Mesenchymal stem cell (in vitro differentiated cells and primary cell): ENCODE measurements at regions not wholly inside any gene's neighbourhood (a gene's known extent, or its start where the extent isn't known, plus 50 kb on each side); places are given as distances from the start of the nearest gene placed in this dataset.

ENCODE experiments used
- DNase-seq: peaks from one replicate; pipeline ENCODE4 v3.0.0-alpha.2; 2013
- H2AFZ ChIP-seq: one replicate; pipeline ENCODE4 v1.6.1; 2013; ENCODE audit warnings: low read depth, mild to moderate bottlenecking, control low read depth, inconsistent platforms, low read length, moderate library complexity
- H2AK5ac ChIP-seq: 2 replicates; pipeline ENCODE4 v1.6.1; 2013; ENCODE audit warnings: low read length, moderate library complexity, mild to moderate bottlenecking, inconsistent platforms; ENCODE audit not compliant: severe bottlenecking
- H2BK120ac ChIP-seq: one replicate; pipeline ENCODE4 v1.6.1; 2013; ENCODE audit warnings: low read depth, mild to moderate bottlenecking, inconsistent platforms, low read length, moderate library complexity
- H2BK12ac ChIP-seq, 2 experiments: one replicate each; pipeline ENCODE4 v1.6.1; 2013; ENCODE audit warnings: inconsistent platforms in 2 of 2, low read length in 2 of 2, mild to moderate bottlenecking in 2 of 2, moderate library complexity in 2 of 2, control low read depth in 1 of 2
- H2BK15ac ChIP-seq: one replicate; pipeline ENCODE4 v1.6.1; 2013; ENCODE audit warnings: mild to moderate bottlenecking, low read depth, inconsistent platforms; ENCODE audit not compliant: poor library complexity, severe bottlenecking
- H2BK5ac ChIP-seq: 2 replicates; pipeline ENCODE4 v1.6.1; 2013; ENCODE audit warnings: low read depth, mild to moderate bottlenecking, low read length, control low read depth, inconsistent platforms; ENCODE audit not compliant: poor library complexity, severe bottlenecking
- H3K14ac ChIP-seq, 2 experiments: one replicate each; pipeline ENCODE4 v1.6.1; 2013; ENCODE audit warnings: inconsistent platforms in 2 of 2, low read length in 2 of 2, control low read depth in 1 of 2, mild to moderate bottlenecking in 1 of 2, moderate library complexity in 1 of 2
- H3K18ac ChIP-seq, 2 experiments: one replicate each; pipeline ENCODE4 v1.6.1; 2013; ENCODE audit warnings: inconsistent platforms in 2 of 2, low read length in 2 of 2, control low read depth in 1 of 2, low read depth in 1 of 2, mild to moderate bottlenecking in 1 of 2
- H3K23ac ChIP-seq, 2 experiments: one replicate each; pipeline ENCODE4 v1.6.1; 2013; ENCODE audit warnings: inconsistent platforms in 2 of 2, low read length in 2 of 2, mild to moderate bottlenecking in 2 of 2, moderate library complexity in 2 of 2, control low read depth in 1 of 2
- H3K27ac ChIP-seq: 2 replicates; pipeline ENCODE4 v1.5.1; 2013; ENCODE audit warnings: mild to moderate bottlenecking, moderate library complexity, low read length, control low read depth, inconsistent platforms; ENCODE audit not compliant: poor library complexity, severe bottlenecking
- H3K27me3 ChIP-seq, 2 experiments: 2 replicates each; pipeline versions ENCODE4 v1.6.1 to v1.7.0; 2013; ENCODE audit warnings: low read length in 2 of 2, mild to moderate bottlenecking in 2 of 2, moderate library complexity in 2 of 2, control low read depth in 1 of 2, inconsistent platforms in 1 of 2; ENCODE audit not compliant: control insufficient read depth in 1 of 2, insufficient read depth in 1 of 2
- H3K36me3 ChIP-seq, 2 experiments: 2 replicates each; pipeline versions ENCODE4 v1.6.1 to v1.7.0; 2013; ENCODE audit warnings: low read length in 2 of 2, control low read depth in 1 of 2, inconsistent platforms in 1 of 2, low read depth in 1 of 2, mild to moderate bottlenecking in 1 of 2; ENCODE audit not compliant: insufficient read depth in 2 of 2, control insufficient read depth in 1 of 2
- H3K4ac ChIP-seq, 2 experiments: one replicate each; pipeline ENCODE4 v1.6.1; 2013; ENCODE audit warnings: inconsistent platforms in 2 of 2, low read length in 2 of 2, mild to moderate bottlenecking in 2 of 2, moderate library complexity in 2 of 2, control low read depth in 1 of 2, low read depth in 1 of 2
- H3K4me1 ChIP-seq: 2 replicates; pipeline ENCODE4 v1.6.1; 2013; ENCODE audit warnings: low read depth, low read length, control low read depth; ENCODE audit not compliant: control insufficient read depth, insufficient read depth
- H3K4me2 ChIP-seq: 2 replicates; pipeline ENCODE4 v1.6.1; 2013; ENCODE audit warnings: low read length, mild to moderate bottlenecking, inconsistent platforms; ENCODE audit not compliant: poor library complexity, severe bottlenecking
- H3K4me3 ChIP-seq, 2 experiments: 2 replicates each; pipeline versions ENCODE4 v1.5.1 to v1.7.0; 2013; ENCODE audit warnings: low read length in 2 of 2, mild to moderate bottlenecking in 2 of 2, control low read depth in 1 of 2, low read depth in 1 of 2; ENCODE audit not compliant: insufficient read depth in 1 of 2
- H3K79me1 ChIP-seq: replicated peaks from 2 replicates; pipeline ENCODE4 v1.6.1; 2013; ENCODE audit warnings: mild to moderate bottlenecking, control low read depth, low read length, inconsistent platforms; ENCODE audit not compliant: poor library complexity, severe bottlenecking
- H3K9ac ChIP-seq: 2 replicates; pipeline ENCODE4 v1.7.0; 2013; ENCODE audit warnings: mild to moderate bottlenecking, low read length, moderate library complexity
- H3K9me3 ChIP-seq: 2 replicates; pipeline ENCODE4 v1.7.0; 2013; ENCODE audit warnings: mild to moderate bottlenecking, low read length; ENCODE audit not compliant: control insufficient read depth
- H4K8ac ChIP-seq: one replicate; pipeline ENCODE4 v1.6.1; 2013; ENCODE audit warnings: inconsistent platforms, mild to moderate bottlenecking, low read length, moderate library complexity
- H4K91ac ChIP-seq: one replicate; pipeline ENCODE4 v1.6.1; 2013; ENCODE audit warnings: mild to moderate bottlenecking, low read length, inconsistent platforms
- WGBS: methylation state at CpG from one replicate; pipeline ENCODE4 v1.1.7; 2013; ENCODE audit warnings: mixed read lengths; 5-methylcytosine and 5-hydroxymethylcytosine counted together

DNA sequence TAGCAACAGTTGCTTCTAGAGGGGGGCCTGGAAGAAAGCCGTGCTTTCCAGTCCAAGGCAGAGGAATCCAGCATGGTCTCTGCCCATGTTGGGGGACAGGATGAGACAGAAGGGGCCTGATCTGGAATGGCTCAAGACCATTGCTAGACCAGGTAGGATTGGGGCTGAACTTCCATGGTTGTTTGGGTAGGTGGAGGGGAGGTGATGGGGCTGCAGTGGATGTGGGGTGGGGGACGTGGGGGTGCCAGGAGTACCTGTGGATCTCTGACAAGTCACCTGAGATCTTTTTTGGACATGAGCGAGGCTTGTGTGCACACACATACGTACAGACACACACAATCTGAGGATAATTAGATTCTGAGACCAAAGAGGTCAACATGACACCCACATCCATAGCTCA, 228.7 kb upstream of the SKOR2 start:
- Histone ChIP-seq H2BK120ac (no peak overlapping the region), H2BK12ac (no peak overlapping the region), H2AFZ (no peak overlapping the region), H3K18ac (no peak overlapping the region), H3K9me3 (no peaks in the 10 kb centered on the region), H3K36me3 (no peaks in the 10 kb centered on the region), H3K4me2 (no peak overlapping the region), H3K9ac (no peak overlapping the region), H3K14ac (no peak overlapping the region), H3K4me1 (no peaks in the 10 kb centered on the region), H4K91ac (no peak overlapping the region), H2AK5ac (no peak overlapping the region), H4K8ac (no peak overlapping the region), H3K79me1 (no peaks in the 10 kb centered on the region), H2BK15ac (no peak overlapping the region), H3K4ac (no peak overlapping the region), H3K27ac (no peak overlapping the region), H3K4me3 (no peak overlapping the region), H3K27me3 (peaks cover 0 to 24% of the 10 kb centered on the region in 2 experiments), H3K23ac (no peak overlapping the region), H2BK5ac (no peak overlapping the region)
- no peak for DNase-seq
- 85% methylated on average over 2 of the region's 4 CpGs for WGBS

DNA sequence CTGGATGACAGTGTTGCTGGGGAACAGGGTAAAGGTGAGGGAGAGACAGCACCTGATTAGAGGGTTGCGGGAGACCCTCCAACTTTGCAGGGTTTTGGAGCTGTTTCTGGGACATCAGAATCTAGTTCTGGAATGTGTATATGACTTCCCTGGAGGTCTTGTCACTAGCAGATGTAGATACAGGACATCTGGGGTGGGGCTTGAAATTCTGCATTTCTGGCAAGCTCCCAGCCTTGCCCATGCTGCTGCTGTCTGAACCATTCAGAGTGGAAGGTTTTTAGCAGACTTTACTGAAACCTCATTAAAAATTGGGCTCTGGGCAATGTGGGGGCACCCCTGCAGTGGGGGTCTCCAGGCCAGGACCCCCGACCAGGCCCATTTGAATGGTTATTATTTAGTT, 220.3 kb upstream of the SKOR2 start:
- H2BK5ac ChIP-seq: no peak overlapping the region
- no peak overlapping the region for H2AFZ ChIP-seq
- H3K14ac ChIP-seq: no peak overlapping the region
- no peak overlapping the region for H3K9ac ChIP-seq
- H2BK12ac ChIP-seq: no peak overlapping the region
- no peak overlapping the region for H2BK15ac ChIP-seq
- no peak overlapping the region for H3K23ac ChIP-seq
- WGBS: 69% methylated on average over 2 of the region's 2 CpGs
- H3K9me3 ChIP-seq: no peaks in the 10 kb centered on the region
- H3K4me2 ChIP-seq: no peak overlapping the region
- no peaks in the 10 kb centered on the region for H3K79me1 ChIP-seq
- no peak overlapping the region for H2AK5ac ChIP-seq
- no peak overlapping the region for H4K8ac ChIP-seq
- H3K4me1 ChIP-seq: no peaks in the 10 kb centered on the region
- DNase-seq: no peak
- no peak overlapping the region for H2BK120ac ChIP-seq
- H4K91ac ChIP-seq: no peak overlapping the region
- no peak overlapping the region for H3K4me3 ChIP-seq
- no peak overlapping the region for H3K18ac ChIP-seq
- no peaks in the 10 kb centered on the region for H3K36me3 ChIP-seq
- no peak overlapping the region for H3K27ac ChIP-seq
- peaks cover 0 to 15% of the 10 kb centered on the region in 2 experiments for H3K27me3 ChIP-seq
- no peak overlapping the region for H3K4ac ChIP-seq

DNA sequence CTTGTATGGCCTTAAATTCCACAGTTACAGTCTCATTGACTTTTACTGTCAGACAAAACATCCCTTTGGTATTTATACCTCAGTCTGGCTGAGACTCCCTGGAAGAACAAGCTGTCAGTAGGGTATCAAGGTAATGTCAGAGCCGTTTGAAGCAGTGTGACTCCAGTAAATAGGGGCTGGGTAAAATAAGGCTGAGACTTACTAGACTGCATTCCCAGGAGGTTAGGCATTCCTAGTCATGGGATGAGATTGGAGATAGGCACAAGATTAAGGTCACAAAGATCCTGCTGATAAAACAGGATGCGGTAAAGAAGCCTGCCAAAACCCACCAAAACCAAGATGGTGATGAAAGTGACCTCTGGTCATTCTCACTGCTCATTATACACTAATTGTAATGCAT, 219.5 kb upstream of the SKOR2 start:
- Histone ChIP-seq H3K4me1 (no peaks in the 10 kb centered on the region), H2BK120ac (no peak overlapping the region), H3K79me1 (no peaks in the 10 kb centered on the region), H3K9me3 (no peaks in the 10 kb centered on the region), H3K4ac (no peak overlapping the region), H3K27ac (no peak overlapping the region), H2AFZ (no peak overlapping the region), H4K91ac (no peak overlapping the region), H3K27me3 (peaks cover 0 to 15% of the 10 kb centered on the region in 2 experiments), H3K9ac (no peak overlapping the region), H2BK15ac (no peak overlapping the region), H3K14ac (no peak overlapping the region), H3K36me3 (no peaks in the 10 kb centered on the region), H2BK5ac (no peak overlapping the region), H2BK12ac (no peak overlapping the region), H4K8ac (no peak overlapping the region), H3K23ac (no peak overlapping the region), H2AK5ac (no peak overlapping the region), H3K4me3 (no peak overlapping the region), H3K18ac (no peak overlapping the region), H3K4me2 (no peak overlapping the region)
- no peak for DNase-seq
- WGBS: 66% methylated on average over 2 of the region's 2 CpGs

DNA sequence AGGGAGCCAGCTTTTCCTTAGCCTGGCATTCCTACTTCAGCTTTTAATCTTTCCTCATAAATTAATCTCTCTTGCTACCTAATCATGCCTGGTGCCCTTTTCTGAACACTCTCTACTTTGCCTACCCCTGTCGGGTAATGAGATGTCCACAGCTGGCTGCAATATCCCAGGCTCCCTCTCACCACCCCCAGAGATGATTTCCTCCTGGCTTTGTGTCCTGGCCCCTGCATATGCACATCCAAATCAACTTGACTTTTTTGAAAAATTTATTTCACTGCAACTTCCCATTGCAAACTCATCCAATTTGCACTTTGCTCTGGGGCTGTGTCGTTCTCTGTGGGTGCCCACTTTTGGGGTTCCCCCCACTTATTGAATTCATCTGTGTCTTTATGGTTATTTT, 218.1 kb upstream of the SKOR2 start:
- H3K18ac ChIP-seq: no peak overlapping the region
- no peaks in the 10 kb centered on the region for H3K79me1 ChIP-seq
- H3K27ac ChIP-seq: no peak overlapping the region
- no peak overlapping the region for H3K9ac ChIP-seq
- no peak for DNase-seq
- H2BK5ac ChIP-seq: no peak overlapping the region
- H2AK5ac ChIP-seq: no peak overlapping the region
- peaks cover 0 to 8% of the 10 kb centered on the region in 2 experiments for H3K27me3 ChIP-seq
- no peak overlapping the region for H4K8ac ChIP-seq
- no peak overlapping the region for H3K23ac ChIP-seq
- no peaks in the 10 kb centered on the region for H3K36me3 ChIP-seq
- no peaks in the 10 kb centered on the region for H3K4me1 ChIP-seq
- peak overlapping the region; percentile 20 for H2BK15ac ChIP-seq
- no peaks in the 10 kb centered on the region for H3K9me3 ChIP-seq
- 68% methylated on average over 2 of the region's 2 CpGs for WGBS
- no peak overlapping the region for H2AFZ ChIP-seq
- H3K4ac ChIP-seq: no peak overlapping the region
- H3K14ac ChIP-seq: no peak overlapping the region
- H3K4me2 ChIP-seq: no peak overlapping the region
- H4K91ac ChIP-seq: no peak overlapping the region
- no peak overlapping the region for H2BK120ac ChIP-seq
- H2BK12ac ChIP-seq: no peak overlapping the region
- H3K4me3 ChIP-seq: no peak overlapping the region
